C4-2B (cell line): ENCODE measurements at regions not wholly inside any gene's neighbourhood (a gene's known extent, or its start where the extent isn't known, plus 50 kb on each side); places are given as distances from the start of the nearest gene placed in this dataset.

Source experiments
- CTCF ChIP-seq: fragments of 450-650 bp; conservative IDR thresholded peaks from 2 replicates; pipeline ENCODE4 v1.5.1; 2017; ENCODE audit warnings: mild to moderate bottlenecking
- ZFX ChIP-seq: fragments of 450-650 bp; IDR thresholded peaks from 2 replicates; pipeline ENCODE4 v1.6.1; 2017

- TF ChIP-seq CTCF = no peak
- no peak for TF ChIP-seq ZFX
Measured at GRCh38 chr22:49589301-49589700, 238.4 kb downstream of the BRD1 start.
